NCI-H2029 treated with DMSO at 0.1 percent for 48 hours (cell line): ENCODE measurements at regions not wholly inside any gene's neighbourhood (a gene's known extent, or its start where the extent isn't known, plus 50 kb on each side); places are given as distances from the start of the nearest gene placed in this dataset.

Experiments used
- DNase-seq: peaks from one replicate; lab custom pipeline; 2025; lab: John Stamatoyannopoulos, UW

DNA sequence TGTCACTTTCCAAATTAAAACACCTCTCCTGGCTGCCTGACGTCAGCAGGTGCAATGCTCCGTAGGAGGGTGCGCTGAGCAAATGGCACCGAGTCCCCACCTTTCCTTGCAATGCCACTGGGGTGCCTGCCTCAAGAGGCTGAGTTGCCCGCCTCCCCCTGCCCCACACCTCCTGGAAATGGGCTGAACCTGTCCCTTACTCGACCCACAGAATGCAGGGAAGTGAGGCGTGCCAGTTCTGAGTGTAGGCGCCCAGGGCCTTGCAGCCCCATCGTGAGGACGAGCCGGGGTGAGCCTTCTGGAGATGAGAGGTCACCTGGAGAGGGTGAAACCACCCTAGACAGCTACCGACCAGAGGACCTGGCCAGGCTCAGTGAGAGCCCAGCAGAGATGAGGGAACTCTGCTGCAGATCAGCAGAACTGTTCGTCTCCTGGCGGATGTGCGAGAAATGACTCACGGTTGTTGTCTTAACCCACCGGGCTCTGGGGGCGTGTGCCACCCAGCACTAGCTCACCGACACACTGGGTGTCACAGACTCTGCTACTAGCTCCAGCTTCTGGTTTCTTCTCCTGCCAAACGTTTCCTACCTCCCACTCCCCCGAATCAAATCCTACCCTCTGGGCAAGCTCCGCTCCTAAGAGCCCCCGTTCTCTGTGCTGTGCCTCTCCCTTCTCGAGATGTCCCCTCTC lies 168.7 kb upstream of the HDAC4 start:
- no peak for DNase-seq

DNA sequence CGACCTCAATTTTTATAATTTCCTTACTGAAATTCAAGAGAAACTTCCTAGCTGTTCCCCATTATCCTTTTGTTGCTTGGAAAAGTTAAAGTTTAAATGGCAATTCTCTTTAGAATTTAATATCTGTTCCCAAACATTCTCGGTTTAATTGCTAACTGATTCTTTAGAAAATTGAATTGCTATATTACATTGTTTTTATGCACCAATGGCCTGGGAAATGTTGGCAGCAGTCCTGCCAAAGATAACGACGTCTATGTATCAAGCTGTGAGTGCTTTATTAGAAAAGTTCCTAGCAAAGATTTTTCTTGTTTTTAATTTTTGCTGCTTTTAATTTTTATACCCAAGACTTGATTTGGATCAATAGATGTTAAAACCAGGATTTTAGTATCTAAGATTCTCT lies 167.8 kb upstream of the HDAC4 start:
- DNase-seq = no peak

GRCh38 chr2:239567786-239568185 lies 167.0 kb upstream of the HDAC4 start:
- DNase-seq = no peak

DNA sequence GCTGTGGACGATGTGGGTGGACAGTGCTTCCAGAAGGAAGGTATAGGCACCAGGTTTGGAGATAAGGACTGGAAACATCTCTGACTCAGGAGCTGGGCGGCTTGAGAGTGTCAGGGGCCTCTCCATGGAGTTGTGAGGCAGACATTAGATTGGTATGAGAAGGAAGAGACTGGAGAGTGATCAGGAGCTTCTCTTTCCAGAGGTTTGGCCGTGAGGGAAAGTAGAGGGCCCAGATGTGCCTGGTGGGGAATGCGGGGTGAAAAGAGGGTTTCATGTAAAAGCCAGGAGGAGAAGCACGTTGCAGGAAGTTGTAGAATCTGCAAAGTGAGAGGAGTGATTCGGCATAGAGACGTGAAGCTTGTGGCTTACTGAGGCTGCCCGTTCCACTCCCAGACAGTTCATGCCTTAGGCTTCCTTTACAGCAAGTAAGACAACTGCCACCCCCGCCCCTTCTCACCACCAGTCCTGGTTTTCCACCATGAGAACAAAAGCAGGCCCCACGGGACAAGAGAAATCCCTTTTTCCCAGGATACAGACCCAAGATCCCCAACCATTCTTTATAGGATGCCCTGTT lies 166.3 kb upstream of the HDAC4 start:
- DNase-seq = no peak

- no peak for DNase-seq
These were observed 165.6 kb upstream of the HDAC4 start for GRCh38 chr2:239566162-239566994.

DNA sequence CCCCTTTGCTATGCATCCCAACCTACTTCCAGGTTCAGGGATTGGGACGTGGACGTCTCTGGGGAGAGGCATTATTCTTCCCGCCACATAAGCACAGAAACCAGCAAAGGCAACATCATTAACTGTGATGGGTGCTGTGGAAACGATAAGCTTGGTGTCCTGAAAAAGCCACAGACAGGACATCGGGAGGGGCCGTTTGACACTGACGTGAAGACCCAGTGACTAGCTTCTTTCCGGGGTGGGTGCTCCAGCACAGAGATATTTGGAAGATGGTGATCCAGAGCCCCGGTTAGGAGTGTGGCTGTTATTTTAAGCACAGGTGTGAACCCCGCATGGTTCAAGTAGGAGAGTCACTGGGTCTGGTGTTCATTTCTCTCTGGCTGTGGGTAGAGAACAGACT lies 163.8 kb upstream of the HDAC4 start:
- no peak for DNase-seq

GRCh38 chr2:239563561-239563960 lies 162.7 kb upstream of the HDAC4 start:
- DNase-seq = no peak

DNA sequence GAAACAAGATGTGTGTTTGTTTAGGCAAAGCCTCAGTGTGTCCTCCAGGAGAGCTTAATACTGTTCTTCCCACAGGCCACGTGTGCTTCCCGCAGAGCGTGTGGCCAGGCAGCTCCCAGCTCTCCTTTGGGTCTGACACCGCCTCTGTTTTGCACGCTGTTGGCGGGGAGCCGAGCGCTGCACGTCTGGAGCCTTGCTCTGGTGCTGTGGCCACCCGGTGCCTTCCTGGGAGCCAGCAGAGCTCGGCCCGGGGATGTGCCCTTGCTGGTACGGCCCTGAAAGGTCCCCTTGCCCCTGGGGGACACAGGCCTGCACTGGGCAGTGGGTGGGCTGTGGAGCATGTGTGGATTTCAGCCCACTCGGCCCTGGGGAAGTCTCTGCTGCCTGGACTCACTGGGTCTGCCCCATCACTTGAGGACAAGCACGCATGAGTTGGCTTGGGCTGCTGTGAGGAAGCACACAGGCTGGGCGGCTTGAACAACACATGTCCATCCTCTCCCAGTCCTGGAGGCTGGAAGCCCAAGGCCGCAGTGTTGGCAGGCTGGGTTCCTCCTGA lies 160.7 kb upstream of the HDAC4 start:
- DNase-seq = no peak

- DNase-seq = no peak
These were observed 158.8 kb upstream of the HDAC4 start for GRCh38 chr2:239559417-239560261.

GRCh38 chr2:239558661-239559060 lies 157.8 kb upstream of the HDAC4 start:
- DNase-seq = no peak

- no peak for DNase-seq
These were observed 156.7 kb upstream of the HDAC4 start for GRCh38 chr2:239557516-239557915.

DNA sequence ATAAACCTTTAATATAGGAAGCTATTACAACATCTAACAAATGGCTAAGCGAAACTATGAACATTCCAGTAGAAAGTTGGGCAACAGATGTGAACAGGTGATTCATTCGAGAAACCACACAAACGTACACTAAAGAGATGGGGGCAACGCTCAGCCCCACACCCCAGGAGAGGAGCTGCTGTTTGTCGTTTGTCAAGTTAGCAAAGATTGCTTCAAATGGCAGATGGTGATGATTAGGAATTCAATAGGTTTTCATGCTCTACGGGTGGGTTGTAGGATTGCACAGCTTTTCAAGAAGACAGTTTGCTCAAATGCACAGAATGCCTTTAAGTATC lies 154.7 kb upstream of the HDAC4 start:
- DNase-seq = no peak

DNA sequence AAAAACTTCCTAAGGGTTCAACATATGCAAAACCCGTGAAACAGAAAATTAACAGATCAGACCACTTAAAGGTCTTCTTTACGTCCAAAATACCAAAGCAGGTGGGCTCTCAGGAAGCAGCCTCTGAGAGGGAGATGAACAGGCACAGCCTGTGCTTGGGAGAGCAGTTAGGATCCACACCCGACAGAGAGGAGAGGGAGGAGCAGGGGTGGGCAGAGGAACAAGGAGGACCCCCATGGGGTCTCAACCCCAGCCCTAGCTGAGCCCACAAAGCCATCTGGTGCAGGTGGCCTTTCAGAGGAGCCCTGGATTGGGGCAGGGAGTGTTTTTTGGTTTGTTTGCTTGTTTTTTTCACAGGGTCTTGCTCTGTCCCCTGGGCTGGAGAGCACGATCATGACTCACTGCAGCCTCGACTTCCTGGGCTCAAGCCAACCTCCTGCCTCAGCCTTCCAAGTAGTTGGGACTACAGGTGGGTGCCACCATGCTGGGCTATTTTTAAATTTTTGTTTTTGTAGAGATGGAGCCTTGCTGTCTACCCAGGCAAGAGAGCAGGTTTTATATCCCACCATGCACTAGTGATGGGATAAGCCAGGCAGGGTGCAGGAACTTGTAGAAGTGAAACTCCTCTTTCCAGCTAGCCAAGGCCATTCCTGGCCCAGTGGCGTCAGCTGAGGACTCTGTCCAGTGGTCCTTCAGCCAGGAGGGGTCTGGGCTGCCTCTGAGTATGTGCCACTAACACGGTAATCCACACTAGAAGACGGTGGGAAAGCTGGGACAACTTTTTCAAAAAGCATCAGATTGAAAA lies 154.1 kb upstream of the HDAC4 start:
- no peak for DNase-seq

DNA sequence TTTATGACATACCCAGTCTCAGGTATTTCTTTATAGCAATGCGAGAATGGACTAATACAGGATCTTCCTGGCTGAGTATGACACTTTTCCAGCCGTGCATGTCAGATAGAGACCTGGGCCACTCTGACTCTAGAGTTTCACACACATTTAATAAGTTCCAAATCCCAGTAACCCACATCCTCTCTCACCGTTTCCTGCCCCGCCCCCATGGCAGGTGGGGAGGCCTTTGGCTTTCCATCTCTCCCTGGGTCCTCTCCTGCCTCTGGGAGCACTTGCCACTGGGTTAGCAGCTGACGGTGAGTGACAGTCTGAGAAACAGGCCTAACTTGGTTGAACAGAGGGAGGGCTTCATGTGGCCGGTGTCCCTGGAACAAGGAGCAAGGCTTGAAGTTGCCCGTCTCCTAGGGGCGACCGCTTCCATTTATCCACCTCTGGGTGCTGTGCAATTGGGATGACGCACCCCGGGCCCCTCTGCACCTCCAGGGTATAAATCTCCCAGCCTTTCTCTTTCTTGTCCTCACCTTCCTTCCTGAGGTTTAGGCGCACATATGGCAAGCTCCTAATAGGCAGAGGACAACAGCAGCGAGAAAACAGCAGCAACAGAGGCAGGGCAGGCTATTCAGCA lies 152.7 kb upstream of the HDAC4 start:
- no peak for DNase-seq

DNA sequence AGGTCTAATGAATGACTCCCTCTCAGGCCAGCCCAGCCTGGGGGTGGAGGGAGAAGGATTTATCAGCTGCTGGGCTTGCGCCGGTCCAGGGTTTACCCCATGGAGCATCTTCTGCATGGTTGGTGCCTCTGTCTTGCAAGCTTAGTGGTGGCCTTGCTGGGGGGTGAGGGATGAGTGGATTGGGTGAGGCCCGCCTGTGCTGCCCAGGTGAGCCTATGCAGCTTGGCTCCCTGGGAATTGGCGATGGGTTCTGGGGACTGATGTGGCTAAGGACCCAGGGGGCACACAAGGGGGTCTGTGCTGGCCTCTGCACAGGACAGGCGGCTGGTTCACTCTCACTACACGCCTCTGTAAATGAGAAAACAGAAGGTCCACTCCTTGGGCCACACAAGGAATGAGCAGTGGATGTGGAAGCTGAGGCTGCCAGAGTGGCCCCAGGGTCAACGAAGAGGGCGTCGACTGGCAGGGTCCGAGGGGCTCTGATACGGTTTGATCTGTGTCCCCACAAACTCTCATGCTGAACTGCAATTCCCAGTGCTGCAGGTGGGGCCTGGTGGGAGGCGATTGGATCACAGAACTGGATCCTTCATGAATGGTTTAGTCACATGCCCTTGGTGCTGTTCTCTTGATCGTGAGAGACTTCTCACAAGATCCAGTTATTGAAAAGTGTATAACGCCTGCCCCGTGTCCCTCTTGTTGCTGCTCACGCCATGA lies 151.6 kb upstream of the HDAC4 start:
- DNase-seq = no peak

GRCh38 chr2:239551206-239551605 lies 150.4 kb upstream of the HDAC4 start:
- DNase-seq = no peak

DNA sequence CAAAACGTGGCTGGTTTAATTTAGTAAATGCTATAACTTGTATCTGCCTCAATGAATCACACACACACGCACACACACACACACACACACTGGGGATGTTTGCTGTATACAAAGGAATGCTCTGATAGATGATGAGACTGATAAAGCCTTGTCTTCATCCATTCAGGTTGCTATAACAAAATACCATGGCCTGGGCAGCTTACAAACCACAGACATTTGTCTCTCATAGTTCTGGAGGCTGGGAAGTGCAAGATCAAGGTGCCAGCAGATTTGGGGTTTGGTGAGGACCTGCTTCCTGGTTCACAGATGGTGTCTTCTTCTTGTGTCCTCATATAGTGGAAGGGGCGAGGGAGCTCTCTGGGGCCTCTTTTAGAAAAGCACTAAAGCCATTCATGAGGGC lies 149.5 kb upstream of the HDAC4 start:
- DNase-seq = no peak

GRCh38 chr2:239549711-239550255 lies 149.0 kb upstream of the HDAC4 start:
- no peak for DNase-seq

DNA sequence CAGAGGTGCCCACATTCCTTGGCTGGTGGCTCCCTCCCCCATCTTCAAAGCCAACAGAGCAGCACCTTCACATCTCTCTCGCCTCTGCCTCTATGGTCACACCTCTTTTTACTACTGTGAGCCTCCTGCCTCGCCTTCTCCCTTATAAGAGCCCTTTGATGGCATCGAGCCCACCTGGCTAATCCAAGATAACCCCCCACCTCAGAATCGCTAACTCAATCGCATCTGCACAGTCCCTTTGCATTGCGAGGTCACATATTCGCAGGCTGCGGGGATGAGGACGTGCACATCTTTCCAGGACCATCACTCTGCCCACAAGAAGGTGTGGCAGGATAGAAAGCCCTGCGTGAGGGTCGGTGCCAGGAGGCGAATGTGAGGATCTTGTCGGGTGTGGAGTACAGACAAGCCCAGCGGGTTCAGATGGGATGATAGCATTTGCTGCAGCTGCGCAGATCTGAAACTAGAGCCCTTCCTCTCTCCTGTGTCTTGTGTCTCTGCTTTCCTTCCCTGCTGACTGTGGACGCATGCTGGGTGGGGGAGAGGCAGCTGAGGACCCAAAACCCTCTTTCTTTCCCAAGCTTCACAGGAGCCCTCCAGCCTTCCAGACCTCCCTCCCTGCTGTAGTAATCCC lies 148.3 kb upstream of the HDAC4 start:
- DNase-seq = no peak
